ENCODE measurements at regions not wholly inside any gene's neighbourhood (a gene's known extent, or its start where the extent isn't known, plus 50 kb on each side); places are given as distances from the start of the nearest gene placed in this dataset.

GRCh38 chr1:195618287-195618686 lies 990.0 kb downstream of the KCNT2 start:
- DNase-seq = no peak

GRCh38 chr1:195617106-195617505 lies 991.1 kb downstream of the KCNT2 start:
- no peak for DNase-seq

DNA sequence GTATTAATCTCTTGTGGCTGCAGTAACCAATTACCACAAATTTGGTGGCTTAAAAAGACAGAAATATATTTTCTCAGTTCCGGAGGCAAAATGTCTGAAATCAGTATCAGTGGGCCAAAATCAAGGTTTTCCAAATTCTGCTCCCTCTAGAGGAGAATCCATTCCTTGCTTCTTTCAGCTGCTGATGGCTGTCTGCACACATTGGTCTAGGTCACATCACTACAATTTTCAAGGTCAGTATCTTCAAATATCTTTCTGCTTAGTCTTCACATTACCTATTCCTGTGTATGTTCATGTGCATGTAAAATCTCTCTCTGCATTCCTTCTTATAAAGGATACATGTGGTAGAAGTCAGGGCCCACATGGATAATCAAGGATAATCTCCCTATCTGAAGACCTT lies 999.4 kb downstream of the KCNT2 start:
- DNase-seq = no peak

GRCh38 chr1:195606483-195606882 lies 1001.8 kb downstream of the KCNT2 start:
- no peak for DNase-seq

DNA sequence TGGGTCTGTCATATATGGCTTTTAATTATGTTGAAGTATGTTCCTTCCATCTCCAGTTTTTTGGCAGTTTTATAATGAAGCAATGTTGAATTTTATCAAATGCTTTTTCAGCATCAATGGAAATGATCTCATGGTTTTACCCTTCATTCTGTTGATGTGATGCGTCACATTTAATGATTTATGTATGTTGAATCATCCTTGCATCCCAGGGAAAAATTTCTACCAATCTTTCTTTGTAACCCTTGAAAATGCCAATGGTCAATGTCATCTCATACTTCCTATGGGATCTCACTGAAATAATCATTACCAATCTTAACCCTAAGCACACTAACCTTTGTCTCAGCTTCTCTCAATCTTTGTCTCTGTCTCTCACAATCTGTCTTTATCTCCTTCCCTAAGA lies 1004.0 kb downstream of the KCNT2 start:
- no peak for DNase-seq

DNA sequence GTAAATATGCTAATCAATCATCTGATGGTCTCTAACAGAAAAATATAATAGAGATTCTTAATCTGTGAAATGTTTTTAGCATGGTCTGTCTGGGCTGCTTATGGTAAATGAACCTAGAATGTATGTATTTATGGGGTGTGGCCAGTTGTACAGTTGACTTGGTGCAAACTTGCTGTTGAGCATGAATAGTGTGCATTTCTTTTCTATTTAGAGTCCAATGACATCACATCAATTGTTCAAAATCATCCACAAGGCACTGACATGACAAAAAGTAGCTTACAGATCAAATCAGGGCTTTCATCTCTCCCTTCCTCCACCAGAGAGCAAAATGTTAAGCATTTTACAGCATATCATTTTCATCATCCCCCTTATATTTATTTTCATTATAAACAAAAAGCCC lies 1010.3 kb downstream of the KCNT2 start:
- DNase-seq = no peak

DNA sequence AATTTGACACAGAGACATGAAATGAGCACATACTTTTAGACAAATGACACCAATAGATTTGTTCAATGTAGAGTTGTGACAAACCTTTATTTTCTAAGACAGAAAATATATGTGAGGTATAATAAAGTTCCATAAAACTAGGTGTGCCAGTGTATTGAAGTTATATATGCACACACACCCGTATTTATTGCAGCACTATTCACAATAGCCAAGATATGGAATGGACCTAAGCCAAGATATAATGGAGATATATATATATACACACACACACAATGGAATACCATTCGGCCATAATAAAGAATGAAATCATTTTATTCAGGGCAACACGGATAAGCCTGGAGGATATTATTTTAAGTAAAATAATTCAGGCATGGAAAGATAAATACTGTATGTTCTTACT lies 1013.5 kb downstream of the KCNT2 start:
- no peak for DNase-seq

DNA sequence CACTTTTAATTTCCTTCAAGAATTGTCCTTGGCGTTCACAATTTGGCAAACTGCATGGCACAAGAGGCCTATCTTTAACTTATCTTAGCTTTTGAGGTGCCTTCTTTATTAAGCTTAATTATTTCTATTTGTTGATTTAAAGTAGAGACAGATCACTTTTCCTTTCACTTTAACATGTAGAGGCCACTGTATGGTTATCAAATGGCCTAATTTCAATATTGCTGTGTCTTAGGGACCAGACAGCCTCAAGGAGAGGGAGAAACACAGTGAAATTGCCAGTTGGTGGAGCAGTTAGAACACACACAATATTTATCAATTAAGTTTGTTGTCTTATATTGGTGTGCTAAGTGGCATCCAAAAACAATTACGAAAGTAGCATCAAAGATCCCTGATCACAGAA lies 1013.9 kb downstream of the KCNT2 start:
- no peak for DNase-seq

DNA sequence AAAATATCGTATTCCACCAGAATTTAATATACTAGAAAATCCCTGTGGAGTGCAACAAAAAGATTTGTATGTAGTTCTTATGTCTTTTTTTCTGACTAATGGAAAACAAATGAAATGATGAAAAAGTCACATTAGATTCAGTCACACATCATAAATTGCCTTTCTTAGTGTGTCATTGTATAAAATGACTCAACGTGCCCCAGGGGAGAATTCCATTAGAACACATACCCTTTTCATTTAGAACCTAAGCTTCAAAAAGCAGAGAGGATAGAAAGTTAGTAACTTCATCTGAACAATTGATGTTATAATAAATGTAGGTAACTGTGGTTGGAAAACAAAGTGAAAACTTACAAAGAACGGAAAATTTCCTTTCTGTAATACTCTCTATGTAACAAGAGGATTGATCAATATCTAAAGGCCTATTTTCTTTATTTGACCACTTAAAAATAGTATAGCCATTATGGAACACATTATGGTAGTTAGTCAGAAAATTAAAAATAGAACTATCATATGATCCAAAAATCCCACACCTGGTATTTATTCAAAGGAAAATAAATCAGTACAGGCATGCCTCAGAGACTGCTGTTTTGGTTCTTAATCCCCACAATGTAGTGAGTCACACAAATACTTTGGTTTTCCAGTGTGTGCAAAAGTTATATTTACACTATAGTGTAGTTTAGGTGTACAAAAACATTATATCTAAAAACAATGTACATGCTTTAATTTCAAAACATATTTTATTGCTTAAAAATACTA lies 1016.1 kb downstream of the KCNT2 start:
- DNase-seq = no peak

GRCh38 chr1:195590649-195591048 lies 1017.6 kb downstream of the KCNT2 start:
- no peak for DNase-seq

- no peak for DNase-seq
These were observed 1023.2 kb downstream of the KCNT2 start for GRCh38 chr1:195584870-195585624.

GRCh38 chr1:195580988-195581387 lies 1027.3 kb downstream of the KCNT2 start:
- no peak for DNase-seq

- no peak for DNase-seq
These were observed 1030.5 kb downstream of the KCNT2 start for GRCh38 chr1:195577748-195578147.

GRCh38 chr1:195576641-195577040 lies 1031.6 kb downstream of the KCNT2 start:
- DNase-seq = no peak

GRCh38 chr1:195574511-195574910 lies 1033.7 kb downstream of the KCNT2 start:
- no peak for DNase-seq

- no peak for DNase-seq
These were observed 1038.3 kb downstream of the KCNT2 start for GRCh38 chr1:195569934-195570333.

GRCh38 chr1:195568389-195568788 lies 1039.9 kb downstream of the KCNT2 start:
- no peak for DNase-seq

- DNase-seq = no peak
These were observed 1046.2 kb downstream of the KCNT2 start for GRCh38 chr1:195562074-195562473.

GRCh38 chr1:195550071-195550862 lies 1058.0 kb downstream of the KCNT2 start:
- no peak for DNase-seq

GRCh38 chr1:195530961-195531360 lies 1077.3 kb downstream of the KCNT2 start:
- no peak for DNase-seq

GRCh38 chr1:195529881-195530280 lies 1078.4 kb downstream of the KCNT2 start:
- DNase-seq = no peak

GRCh38 chr1:195520757-195521156 lies 1087.5 kb downstream of the KCNT2 start:
- no peak for DNase-seq

GRCh38 chr1:195516036-195516435 lies 1092.2 kb downstream of the KCNT2 start:
- no peak for DNase-seq

DNA sequence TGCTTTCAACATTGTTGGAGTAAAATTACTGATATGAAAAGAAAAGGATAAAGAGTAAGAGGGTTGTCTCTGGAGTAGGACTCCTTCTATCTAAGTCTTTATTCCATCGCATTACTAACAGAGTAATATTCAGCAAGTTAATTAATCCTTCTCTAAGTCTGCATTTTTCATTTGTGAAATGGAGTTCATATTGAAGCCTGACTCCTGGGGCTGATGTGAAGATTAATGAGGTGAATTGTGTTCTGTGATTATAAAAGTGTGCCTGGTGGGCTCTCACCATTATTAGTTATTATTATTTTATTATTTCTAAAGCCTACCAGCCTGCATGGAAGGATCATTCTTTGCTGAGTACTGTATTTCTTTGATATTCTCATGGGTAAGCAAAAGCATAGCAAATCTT lies 1096.7 kb downstream of the KCNT2 start:
- no peak for DNase-seq
